Upper lobe of right lung (tissue), 1 donor: ENCODE measurements at regions not wholly inside any gene's neighbourhood (a gene's known extent, or its start where the extent isn't known, plus 50 kb on each side); places are given as distances from the start of the nearest gene placed in this dataset.

Experiments used
- ATAC-seq: fragments of 200-7000 bp; cut with Tn5 transposase; one replicate; pipeline ENCODE4 v1.9.1; 2020; ENCODE audit warnings: mild to moderate bottlenecking, moderate library complexity
- DNase-seq: peaks from one replicate; pipeline ENCODE4 v3.0.0-alpha.2; 2020
- H3K27ac ChIP-seq: fragments of 200-600 bp; one replicate; pipeline ENCODE4 v1.8.0; 2022
- H3K27me3 ChIP-seq: fragments of 200-600 bp; one replicate; pipeline ENCODE4 v1.8.0; 2022; ENCODE audit warnings: mild to moderate bottlenecking
- H3K36me3 ChIP-seq: fragments of 200-600 bp; one replicate; pipeline ENCODE4 v1.8.0; 2022
- H3K4me1 ChIP-seq: fragments of 200-600 bp; one replicate; pipeline ENCODE4 v1.8.0; 2022
- H3K4me3 ChIP-seq: fragments of 200-600 bp; one replicate; pipeline ENCODE4 v1.8.0; 2022; ENCODE audit warnings: mild to moderate bottlenecking
- H3K9me3 ChIP-seq: fragments of 200-600 bp; one replicate; pipeline ENCODE4 v1.8.0; 2022
- intact Hi-C: fragments of 100-400 bp; cut with DNase I; formaldehyde crosslinking; loops from one replicate; pipeline ENCODE4 v1.11.0; 2022
- TF ChIP-seq, protein P1 (sequence below): fragments of 200-600 bp; IDR thresholded peaks from one replicate; pipeline ENCODE4 v1.8.0; 2022; ENCODE audit warnings: antibody characterized with exemption
- donor health status: DM: no; HTN: yes; CAD: no; lungs with severe emphysema.

- no peak overlapping the region for H3K27ac ChIP-seq
- intact Hi-C loops, result no loop called here
- no peaks in the 10 kb centered on the region for H3K27me3 ChIP-seq
- ATAC-seq (peak; percentile 25), DNase-seq (no peak)
- peaks cover 7% of the 10 kb centered on the region for H3K4me1 ChIP-seq
- TF ChIP-seq, protein P1, sequence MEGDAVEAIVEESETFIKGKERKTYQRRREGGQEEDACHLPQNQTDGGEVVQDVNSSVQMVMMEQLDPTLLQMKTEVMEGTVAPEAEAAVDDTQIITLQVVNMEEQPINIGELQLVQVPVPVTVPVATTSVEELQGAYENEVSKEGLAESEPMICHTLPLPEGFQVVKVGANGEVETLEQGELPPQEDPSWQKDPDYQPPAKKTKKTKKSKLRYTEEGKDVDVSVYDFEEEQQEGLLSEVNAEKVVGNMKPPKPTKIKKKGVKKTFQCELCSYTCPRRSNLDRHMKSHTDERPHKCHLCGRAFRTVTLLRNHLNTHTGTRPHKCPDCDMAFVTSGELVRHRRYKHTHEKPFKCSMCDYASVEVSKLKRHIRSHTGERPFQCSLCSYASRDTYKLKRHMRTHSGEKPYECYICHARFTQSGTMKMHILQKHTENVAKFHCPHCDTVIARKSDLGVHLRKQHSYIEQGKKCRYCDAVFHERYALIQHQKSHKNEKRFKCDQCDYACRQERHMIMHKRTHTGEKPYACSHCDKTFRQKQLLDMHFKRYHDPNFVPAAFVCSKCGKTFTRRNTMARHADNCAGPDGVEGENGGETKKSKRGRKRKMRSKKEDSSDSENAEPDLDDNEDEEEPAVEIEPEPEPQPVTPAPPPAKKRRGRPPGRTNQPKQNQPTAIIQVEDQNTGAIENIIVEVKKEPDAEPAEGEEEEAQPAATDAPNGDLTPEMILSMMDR, result no peak
- H3K36me3 ChIP-seq, result no peaks in the 10 kb centered on the region
- H3K9me3 ChIP-seq, result no peaks in the 10 kb centered on the region
- H3K4me3 ChIP-seq, result no peak overlapping the region
These were observed 156.0 kb upstream of the TPM1 start for GRCh38 chr15:62886431-62887071.

GRCh38 chr15:62887113-62887570 lies 155.4 kb upstream of the TPM1 start:
- H3K4me3 ChIP-seq, result no peak overlapping the region
- TF ChIP-seq, protein P1, result no peak
- peaks cover 7% of the 10 kb centered on the region for H3K4me1 ChIP-seq
- DNase-seq, result no peak
- H3K27ac ChIP-seq, result no peak overlapping the region
- ATAC-seq, result no peak
- no peaks in the 10 kb centered on the region for H3K9me3 ChIP-seq
- H3K27me3 ChIP-seq, result no peaks in the 10 kb centered on the region
- intact Hi-C loops, result no loop called here
- no peaks in the 10 kb centered on the region for H3K36me3 ChIP-seq

DNA sequence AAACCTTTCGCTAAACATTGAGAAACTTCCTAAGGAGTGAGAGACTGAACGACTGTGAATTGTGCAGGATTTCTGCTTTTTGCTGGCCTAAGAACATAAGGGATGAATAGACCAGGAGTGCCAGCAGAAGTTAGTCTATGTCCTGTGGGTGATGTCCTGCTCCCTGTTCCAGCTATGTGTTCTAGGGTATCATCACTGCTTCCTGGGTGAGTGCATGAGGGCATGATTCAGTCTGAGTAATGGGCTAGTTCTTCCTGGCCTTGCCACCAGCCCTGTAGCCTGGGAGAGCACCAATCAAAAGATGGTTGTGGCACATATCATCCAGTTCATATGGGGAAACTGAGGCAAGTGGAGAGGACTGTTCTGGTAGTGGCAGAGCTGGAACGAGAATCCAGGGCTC lies 153.9 kb upstream of the TPM1 start:
- Histone ChIP-seq H3K4me3 (no peak overlapping the region), H3K27ac (no peak overlapping the region), H3K27me3 (no peaks in the 10 kb centered on the region), H3K4me1 (peaks cover 7% of the 10 kb centered on the region), H3K9me3 (no peaks in the 10 kb centered on the region), H3K36me3 (no peaks in the 10 kb centered on the region)
- DNase-seq (no peak), ATAC-seq (no peak)
- intact Hi-C loops, result no loop called here
- TF ChIP-seq, protein P1, result no peak

DNA sequence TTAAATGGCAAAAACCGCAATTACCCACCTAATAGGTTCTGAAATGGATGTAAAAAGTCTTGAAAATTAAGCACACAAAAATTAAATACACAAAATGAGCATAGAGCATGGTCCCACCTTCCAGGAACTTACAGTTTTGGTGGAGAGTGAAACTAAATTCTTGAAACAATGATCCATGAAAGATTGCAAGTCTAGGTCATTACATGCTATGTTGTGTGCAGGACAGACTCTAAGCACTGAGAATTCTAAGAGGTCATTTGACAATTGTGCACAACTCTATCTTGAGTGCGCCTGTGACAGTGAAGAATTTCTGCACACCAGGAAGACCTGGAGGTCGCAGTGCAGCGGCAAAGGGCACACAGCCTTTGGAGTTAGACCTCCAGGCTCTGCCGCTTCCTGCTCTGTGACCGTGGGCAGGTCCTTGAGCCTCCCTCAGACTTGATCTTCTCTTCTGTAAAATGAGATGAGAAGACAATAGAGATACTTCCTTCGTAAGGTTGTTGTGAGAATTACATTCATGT lies 153.3 kb upstream of the TPM1 start:
- TF ChIP-seq, protein P1, result no peak
- no peak overlapping the region for H3K27ac ChIP-seq
- intact Hi-C loops, result no loop called here
- no peak overlapping the region for H3K4me3 ChIP-seq
- no peaks in the 10 kb centered on the region for H3K36me3 ChIP-seq
- DNase-seq (no peak), ATAC-seq (no peak)
- H3K9me3 ChIP-seq, result no peaks in the 10 kb centered on the region
- H3K4me1 ChIP-seq, result peaks cover 7% of the 10 kb centered on the region
- no peaks in the 10 kb centered on the region for H3K27me3 ChIP-seq

DNA sequence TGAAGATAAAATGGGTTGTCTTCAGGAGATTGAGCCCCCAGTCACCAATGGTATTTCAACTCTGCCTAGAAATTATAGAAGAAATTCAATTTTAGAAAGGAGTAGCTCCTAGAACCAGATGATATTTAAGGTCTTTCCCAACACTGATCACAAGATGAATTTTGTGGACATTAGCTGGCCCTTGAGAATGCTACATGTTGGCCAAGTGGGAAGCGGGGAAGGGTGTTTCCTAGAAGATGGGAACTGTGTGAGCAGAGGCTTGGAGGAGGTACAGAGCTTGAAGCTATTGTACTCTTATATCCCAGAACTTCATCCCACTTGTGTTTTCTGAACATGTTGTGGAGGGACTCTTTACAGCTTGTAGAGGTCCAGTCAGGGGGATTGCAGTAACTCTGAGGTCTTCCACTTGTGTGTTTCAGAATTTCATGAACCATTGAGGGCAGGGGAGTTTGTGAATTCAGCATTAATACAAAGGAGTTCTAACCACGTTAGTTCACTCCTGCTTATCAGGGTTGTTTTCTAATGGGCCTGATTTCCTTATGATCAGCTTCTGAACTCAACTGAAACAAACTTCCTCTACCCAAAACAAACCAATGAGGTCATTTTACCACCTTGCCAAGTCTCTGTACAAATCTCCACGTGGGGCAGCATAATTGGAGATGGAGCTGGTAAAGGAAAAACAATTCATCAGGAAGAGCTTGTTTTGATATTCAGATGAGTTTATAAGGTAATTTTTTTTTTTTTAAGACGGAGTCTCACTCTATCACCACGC lies 152.6 kb upstream of the TPM1 start:
- ATAC-seq, result no peak
- Histone ChIP-seq H3K27me3 (no peaks in the 10 kb centered on the region), H3K27ac (no peak overlapping the region), H3K4me3 (no peak overlapping the region), H3K9me3 (no peaks in the 10 kb centered on the region), H3K4me1 (peaks cover 7% of the 10 kb centered on the region), H3K36me3 (no peaks in the 10 kb centered on the region)
- TF ChIP-seq, protein P1, result no peak
- intact Hi-C loops, result no loop called here
- no peak for DNase-seq
